OCI-LY3 (cell line): ENCODE measurements at regions not wholly inside any gene's neighbourhood (a gene's known extent, or its start where the extent isn't known, plus 50 kb on each side); places are given as distances from the start of the nearest gene placed in this dataset.
"Not testable (repeated sequence)": the region's sequence is repeated elsewhere in the genome, so short reads cannot be mapped to it uniquely, and the experiment has no call there.

Experiments used
- CTCF ChIP-seq: fragments of 200-600, 300-600 bp; sonication (generic); IDR thresholded peaks from 2 replicates; pipeline ENCODE4 v1.5.1; 2014; ENCODE audit warnings: antibody characterized with exemption, low read length, low read depth
- EZH2phosphoT487 ChIP-seq: fragments of 200-600 bp; shearing (Covaris generic); IDR thresholded peaks from 2 replicates; pipeline ENCODE4 v1.6.1; 2018; ENCODE audit warnings: antibody characterized with exemption, mixed run types, low read depth

- TF ChIP-seq CTCF, EZH2phosphoT487: not testable (repeated sequence)
These were observed 100.0 kb upstream of the RHOU start for GRCh38 chr1:228635304-228635703.
